ENCODE measurements at regions not wholly inside any gene's neighbourhood (a gene's known extent, or its start where the extent isn't known, plus 50 kb on each side); places are given as distances from the start of the nearest gene placed in this dataset.

DNA sequence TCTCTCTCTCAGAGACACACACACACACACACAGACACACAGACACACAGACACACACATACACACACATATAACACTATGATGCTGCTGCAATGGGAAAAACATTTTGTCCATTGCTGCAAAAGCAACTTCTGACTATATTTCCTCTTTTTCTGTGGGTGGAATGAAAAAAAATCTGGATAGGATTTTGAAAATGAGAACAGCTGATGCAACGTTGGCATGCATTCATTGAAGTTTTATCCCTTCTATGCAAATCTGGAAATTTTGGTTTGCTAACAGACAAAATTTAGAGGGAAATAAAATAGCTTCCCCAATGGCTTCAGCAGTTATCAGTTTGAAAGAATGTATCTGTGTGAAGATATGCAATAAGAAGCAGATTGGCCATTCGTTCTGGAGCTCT is 763.4 kb upstream of the GRM7 start:
- DNase-seq (ENCODE audit: low spot score) = peak; percentile 15

DNA sequence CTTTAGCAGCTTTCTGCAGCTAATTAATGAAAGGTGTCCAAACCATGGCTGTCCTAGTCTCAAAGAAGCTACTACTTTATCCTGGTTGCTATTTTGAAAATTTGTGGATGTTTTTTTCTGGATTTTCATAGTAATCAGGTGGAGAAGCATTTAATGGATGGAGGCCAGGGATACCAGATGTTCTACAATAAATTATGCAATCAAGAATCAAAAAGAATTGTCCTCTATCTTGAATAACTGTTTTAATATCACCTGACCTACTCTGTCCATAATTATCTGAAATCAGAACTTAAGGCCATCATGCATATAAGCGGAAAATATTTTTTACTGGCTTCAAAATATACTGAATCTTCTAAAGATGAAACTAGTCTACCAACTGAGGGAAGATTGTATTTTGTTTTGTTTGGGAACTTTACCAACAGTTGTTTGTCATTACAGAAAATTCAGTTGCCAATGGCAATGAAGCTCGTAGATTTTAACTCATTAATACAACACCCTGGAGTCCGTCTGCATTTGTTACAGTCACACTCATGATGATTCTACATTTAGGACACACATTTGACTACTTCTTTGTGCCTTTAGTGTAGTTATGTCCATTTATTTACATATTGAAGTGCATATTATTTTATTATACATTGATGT is 762.3 kb upstream of the GRM7 start:
- no peak for DNase-seq (ENCODE audit: low spot score)

DNA sequence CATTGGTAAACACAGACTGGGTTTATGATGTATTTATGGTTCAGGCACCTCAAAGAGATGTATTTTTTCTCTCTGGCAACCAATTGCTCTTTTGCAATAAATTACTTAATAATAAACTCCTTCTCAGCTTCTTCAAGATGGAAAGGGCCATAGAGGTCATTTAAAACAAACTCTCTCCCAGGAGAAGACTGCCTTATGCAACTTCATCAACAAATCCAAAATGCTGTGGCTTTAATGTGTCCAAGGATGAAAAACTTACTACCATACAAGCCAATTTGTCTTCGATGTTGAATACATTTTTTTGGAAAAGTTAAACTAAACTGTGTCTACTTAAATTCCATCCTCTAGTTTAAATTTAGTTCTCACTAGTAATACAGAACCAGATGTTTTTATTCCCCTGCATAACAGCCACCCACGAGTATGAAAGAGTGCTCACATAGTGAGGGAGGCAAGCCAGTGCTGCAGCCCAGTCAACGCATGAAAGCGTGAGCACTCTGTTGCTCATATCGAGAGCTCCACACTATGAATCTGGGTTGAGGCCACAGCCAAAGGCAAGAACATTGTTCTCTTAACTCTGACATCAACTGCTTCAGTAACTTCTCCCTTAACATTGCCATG is 761.3 kb upstream of the GRM7 start:
- DNase-seq (ENCODE audit: low spot score) = peak; percentile 5

DNA sequence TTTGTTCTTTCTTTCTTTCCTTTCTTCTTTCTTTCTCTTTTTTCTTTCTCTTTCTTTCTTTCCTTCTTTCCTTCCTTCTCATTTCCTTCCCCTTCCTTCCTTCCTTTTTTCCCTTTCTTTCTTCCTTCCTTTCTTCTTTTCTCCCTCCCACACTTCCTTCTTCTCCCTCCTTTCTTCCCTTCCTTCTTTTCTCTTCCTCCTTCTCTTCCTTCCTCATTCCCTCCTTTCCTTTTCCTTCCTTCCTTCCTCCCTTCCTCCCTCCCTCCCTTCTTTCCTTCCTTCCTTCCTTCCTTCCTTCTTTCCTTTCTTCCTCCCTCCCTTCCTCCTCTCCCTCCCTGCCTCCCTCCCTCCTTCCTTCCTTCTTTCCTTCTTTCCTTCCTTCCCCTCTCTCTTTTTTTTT is 755.7 kb upstream of the GRM7 start:
- DNase-seq (ENCODE audit: low spot score) = no peak

DNA sequence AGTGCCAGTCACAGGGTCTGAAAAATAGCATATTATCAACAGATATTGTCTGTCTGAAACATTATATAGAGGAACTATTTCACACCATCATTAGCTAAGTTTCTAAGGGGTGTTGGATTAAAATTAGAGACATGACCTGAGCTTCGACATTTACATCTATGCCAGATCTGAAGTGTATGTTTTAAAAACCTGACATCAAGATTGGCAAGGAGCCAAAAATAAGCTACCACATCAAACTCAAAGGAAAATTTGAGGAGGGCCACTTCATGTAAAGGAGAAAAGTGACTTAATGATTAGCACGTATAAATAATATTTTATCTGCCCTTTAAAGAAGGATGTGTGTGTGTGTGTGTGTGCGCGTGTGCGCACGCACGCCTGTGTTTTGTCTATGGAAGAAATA is 752.0 kb upstream of the GRM7 start:
- DNase-seq (ENCODE audit: low spot score) = no peak

DNA sequence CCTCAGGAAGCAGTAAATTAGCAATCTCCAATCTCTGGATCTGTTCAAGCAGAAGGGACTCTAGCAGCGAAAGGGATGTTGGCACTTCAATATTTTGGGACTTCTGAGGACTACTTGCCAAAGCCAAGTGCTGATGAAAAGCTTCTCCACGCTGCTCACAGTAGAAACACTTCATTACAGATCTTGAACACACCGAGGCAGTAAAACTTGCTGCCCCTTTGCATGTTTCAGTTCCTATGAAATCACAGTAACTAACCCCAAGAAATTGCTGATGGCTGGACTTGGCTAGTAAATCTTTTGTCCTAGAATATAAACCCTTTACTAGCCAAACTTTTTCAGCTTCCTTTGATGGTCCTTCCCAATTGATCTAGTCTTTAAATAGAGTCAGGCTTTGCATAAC is 750.5 kb upstream of the GRM7 start:
- DNase-seq (ENCODE audit: low spot score) = no peak

DNA sequence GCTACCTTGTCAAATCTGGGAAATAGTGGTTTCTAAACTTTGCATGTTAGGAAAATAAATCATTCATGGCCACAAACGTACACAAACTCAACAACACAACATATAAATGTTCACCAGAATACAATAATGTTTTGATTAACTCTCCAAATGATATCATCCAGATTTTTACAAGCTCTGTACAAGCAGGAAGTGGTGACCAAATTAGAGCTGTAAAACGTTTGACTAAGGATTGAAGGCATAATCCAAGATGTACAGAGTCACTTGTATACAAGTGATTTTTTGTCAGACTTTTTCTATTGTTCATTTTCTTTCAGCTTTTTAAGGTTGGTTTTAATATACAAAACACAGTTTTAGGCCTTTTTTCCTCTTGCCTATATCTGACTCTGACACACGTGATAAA is 748.4 kb upstream of the GRM7 start:
- no peak for DNase-seq (ENCODE audit: low spot score)

DNA sequence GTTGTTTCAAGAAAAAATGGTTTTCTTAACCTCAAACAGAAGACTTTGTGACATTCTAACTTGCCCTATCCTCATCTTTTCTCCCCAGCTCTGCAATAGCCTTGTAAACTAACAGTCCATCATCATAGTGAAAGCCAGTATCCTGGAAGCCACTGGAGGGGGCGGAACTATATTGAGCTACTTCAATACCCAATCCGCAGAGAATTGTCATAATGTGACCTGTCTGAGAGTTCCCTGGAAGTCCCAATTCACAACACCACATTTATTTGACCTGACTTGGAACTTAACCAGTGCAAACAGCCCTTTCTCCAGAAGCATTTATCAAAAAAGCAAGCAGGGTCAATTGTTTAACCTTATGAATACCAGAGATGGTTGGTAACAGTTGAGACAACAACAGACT is 747.6 kb upstream of the GRM7 start:
- DNase-seq (ENCODE audit: low spot score) = no peak

DNA sequence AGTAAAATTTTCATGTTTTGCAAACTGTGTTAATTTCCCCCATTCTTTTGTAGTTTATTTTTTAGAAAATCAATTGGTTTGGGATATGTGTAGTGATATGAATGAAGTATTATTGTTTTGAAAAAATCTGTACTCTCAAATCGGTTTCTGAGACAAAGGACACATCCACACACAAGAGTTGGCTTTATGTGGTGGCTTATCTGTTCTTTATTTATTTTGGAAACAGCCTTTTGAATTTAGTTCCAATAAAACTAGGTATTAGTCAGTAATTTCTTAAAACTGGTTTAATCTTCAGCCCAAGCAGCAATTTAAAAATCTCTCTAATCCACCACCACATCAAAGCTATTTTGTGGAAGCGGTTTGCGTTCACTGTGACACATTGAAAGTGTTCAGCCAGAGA is 741.5 kb upstream of the GRM7 start:
- no peak for DNase-seq (ENCODE audit: low spot score)

DNA sequence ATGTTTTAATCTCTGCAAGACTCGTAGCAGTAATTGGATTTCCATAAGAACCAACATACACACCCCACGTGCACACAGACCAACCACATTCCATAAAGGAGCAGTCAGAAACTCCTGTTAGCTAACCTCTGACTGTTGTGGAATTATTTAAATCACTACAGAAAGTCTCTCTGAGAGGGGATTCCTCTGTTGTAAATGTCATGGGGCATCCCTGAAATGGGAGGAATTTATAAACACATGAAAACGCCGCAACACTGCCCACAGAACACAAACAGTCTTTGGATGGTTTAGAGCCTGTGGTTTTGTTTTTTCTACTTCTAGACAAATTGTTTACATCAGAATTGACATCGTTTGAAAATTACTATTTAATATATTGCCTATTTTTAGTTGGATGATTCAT is 740.1 kb upstream of the GRM7 start:
- no peak for DNase-seq (ENCODE audit: low spot score)

DNA sequence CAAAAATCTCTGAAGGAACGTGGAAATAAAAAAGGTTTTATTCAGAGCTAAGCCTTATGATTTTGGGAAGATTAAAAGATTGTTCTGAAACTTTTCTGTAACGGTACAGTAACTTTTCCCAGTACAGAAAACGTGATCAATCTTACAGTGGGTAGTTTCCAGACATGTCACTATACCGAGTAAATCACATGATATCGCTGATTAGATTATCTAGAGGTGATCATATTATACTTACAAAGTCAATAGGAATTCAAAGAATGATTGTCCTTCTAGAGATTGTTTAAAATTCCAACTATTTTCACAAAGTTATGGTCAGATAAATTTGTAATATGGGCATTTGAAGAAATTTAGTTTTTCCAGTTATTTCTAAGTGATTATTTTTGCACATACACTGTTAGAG is 736.0 kb upstream of the GRM7 start:
- no peak for DNase-seq (ENCODE audit: low spot score)

DNA sequence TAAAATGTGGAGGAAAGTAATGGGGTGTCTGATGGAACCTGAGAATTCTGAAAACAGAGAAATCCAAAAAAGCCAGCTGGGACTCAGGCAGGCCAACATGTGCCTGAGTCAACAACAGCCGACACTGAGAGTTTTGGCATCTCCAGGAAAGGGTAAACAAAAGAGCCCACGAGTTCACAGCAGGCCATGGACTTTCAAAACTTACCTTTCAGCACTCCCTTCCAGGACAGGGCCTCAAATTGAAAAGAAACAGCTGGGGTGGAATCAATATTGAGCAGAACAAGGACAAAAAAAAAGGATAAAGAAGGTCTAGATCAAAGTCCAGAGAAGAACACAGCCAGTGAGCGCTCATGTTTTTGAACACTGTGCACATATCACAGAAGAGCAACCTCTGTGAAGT is 735.4 kb upstream of the GRM7 start:
- DNase-seq (ENCODE audit: low spot score) = no peak

DNA sequence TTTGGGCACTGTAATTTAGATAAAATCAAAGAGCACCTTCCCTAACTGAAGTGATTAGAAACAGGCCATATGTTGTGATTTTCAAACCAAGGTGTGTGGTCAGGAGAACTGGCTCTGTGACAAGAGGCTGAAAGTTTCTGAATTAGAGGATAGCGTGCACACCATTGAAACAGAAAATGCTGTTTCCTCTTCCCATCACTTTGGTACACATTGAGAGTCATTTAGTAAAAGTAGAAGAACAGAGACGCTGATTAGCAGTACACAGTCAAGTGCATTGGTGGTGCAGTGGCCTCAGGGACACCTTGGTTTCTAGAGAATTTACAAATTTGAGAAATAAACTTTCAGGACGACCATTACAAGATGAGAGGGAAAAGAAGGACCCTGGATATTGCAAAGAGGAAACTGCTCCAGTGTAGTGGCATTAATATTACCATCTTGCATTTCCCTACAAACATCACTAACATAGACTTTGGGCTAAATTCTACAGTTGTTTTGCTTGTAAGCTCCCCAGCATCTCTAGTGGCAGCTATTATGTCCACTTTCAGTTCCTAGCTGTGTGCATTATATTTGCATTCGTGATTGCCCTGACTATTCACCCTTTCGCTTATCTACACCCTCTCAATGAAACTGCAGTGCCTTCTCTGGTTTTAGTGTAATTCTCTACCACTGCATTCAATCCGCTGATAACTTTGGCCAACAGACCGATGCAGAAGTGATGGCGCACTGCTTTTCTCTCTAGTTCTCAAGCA is 728.1 kb upstream of the GRM7 start:
- DNase-seq (ENCODE audit: low spot score) = no peak

DNA sequence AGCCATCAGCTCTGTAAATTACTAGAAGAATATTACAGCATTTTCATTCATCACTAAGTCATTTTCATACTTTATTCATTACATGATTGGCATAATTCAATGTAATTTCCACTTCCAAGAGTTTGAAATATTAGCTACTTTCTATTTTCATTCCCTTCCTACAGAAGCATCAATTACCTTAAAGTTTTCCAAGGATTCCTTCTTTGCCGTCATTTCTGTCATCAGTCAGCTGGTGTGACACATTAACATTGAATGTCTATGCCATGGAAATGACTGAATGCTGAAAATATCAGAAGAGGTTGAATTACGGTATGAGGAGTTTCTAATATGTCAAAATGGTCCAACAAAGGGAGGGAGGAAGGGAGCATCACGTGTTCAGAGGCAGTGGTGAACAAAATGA is 718.2 kb upstream of the GRM7 start:
- no peak for DNase-seq (ENCODE audit: low spot score)

DNA sequence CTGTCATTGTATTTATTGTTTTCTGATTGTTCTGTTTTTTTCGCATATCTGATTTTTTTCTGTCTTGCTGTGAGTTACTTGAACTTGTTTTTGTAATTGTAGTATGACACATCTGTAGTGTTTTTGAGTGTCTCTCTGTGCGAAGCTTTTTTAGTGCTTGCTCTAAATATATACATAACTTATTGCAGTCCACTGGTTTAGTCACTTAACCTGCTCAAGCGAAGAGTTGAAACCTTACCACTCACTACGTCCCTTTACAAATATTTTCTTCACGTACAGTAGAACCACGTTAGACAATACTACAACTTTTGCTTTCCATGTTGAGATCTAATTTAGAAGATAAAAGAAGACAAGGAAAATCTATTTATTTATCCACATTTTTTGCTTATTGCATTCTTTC is 713.0 kb upstream of the GRM7 start:
- DNase-seq (ENCODE audit: low spot score) = no peak

DNA sequence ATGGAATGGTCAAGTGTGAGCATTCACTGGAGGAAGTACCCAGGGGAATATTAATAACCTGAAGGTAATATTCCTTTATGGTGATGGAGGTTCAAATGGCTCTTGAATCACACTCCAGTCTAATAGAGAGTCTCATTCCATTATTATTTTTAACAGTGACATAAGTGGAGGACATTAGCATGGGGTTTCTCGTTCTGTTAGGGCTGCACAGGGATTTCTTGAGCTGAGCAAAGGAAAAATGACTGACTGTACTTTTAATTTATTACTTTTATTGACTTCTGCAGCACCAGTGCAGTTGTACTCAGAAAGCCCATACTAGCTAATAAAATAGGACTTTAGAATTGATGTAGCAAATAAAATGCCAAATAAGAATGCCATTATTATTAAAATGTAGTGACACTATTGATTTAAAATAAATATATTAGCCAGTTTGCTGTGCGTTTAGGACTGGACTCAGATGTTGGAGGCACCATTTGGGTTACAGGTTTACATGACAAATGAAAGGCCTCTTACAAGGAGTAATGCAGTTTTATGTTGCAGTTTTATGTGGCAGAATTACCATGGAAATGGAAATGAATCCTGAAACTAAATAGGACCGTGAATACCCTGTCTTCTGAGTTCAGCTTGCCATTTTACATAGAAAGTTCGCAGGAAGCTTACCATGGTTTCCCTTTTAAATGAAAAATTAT is 705.1 kb upstream of the GRM7 start:
- no peak for DNase-seq (ENCODE audit: low spot score)

DNA sequence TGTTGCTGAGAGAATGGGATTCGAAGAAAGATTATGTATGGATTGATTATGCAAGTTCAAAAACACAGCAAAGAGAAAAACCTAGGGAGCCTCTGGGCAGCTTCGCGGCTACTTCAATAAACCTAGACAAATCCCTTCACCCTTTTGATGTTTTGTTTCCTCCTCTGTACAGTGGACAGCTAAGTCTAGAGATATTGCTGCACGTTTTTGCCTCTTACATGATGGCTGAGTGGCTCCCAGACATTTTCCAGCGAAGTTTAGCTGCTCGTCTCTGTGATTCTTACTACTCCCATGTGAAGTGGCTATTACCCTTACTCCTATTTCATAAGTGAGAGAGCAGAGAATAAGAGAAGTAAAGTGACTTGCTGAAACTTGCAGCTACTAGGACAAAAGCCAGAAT is 695.0 kb upstream of the GRM7 start:
- no peak for DNase-seq (ENCODE audit: low spot score)

DNA sequence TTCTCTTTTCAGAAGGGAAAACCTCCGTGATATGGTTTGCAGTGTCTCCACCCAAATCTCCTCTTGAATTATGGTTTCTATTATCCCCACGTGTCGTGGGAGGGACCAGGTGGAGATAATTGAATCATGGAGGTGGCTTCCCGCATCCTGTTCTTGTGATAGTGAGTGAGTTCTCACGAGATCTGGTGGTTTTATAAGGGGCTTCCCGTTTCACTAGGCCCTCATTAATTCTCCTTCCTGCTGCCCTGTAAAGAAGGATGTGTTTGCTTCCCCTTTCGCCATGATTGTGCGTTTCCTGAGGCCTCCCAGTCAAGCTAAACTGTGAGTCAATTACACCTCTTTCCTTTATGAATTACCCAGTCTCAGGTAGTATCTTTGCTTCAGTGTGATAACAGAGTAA is 692.7 kb upstream of the GRM7 start:
- DNase-seq (ENCODE audit: low spot score) = no peak

DNA sequence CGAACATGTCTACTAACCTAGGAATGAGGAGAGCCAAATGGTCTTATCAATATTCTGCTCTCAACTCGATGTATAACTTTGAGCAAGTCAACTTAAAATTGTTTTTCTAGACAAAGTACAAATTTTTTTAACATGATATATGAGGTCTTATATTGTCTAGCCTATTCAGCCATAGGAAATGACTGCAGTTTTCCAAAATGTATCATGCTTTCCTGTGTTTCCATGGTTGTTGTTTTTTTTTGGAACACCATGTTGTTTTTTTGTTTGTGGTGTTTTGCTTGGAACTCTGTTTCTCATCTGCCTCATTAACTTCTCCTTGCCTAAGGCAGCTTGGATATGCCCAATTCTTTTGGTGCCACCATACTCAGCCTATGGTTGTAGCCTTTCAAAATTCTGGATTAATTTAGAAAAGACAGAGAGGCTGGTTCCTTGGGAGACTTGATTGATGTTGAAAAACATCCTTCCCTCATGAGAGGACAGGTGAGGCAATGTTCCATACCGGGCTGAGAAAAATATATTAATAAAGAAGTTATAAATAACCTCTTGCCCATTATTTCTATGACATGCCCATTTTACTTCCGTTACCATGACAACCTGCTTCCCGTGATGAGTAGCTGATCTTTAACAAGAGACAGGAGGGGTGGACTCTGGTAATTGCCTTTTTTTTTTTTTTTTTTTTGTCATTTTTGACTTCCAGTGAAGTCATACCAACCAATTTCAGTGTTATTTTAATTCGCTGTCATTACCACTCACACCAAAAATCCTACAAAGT is 687.9 kb upstream of the GRM7 start:
- DNase-seq (ENCODE audit: low spot score) = no peak

DNA sequence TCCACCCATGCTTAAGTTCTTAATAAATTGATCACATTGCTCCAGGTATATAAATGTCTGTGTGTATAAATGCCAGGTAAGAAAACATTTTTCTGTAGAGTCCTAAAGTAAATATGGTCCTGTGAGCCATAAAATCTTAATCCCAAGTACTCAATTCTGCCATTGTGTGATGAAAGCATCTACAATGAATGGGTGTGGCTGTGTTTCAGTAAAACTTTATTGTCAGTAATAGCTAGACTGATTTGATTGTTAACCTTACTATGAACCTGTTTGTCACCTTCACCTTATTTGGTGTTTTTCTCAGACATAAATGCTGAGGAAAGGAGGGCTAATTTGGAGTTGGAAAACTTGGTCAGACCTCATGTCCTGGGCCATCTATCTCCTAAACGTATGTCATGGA is 683.5 kb upstream of the GRM7 start:
- DNase-seq (ENCODE audit: low spot score) = no peak

DNA sequence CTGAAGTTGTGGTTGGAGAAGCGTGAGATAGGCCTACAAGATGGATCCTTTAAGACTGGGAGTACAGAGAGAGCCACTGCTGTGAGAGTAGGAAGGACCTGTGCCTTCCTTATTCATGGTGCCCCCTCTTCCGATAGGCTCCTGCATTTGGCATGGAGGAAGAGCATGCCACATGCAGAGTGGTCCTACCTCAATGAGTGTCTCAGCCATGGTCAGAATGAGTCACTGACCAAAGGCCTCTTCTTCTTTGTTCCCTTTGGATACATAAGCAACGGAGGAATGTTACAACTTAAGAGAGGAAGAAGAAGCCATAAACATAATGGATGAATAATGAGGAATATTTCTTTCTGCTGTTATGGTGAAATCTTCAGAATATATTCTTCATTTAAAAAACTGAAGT is 681.2 kb upstream of the GRM7 start:
- DNase-seq (ENCODE audit: low spot score) = no peak

DNA sequence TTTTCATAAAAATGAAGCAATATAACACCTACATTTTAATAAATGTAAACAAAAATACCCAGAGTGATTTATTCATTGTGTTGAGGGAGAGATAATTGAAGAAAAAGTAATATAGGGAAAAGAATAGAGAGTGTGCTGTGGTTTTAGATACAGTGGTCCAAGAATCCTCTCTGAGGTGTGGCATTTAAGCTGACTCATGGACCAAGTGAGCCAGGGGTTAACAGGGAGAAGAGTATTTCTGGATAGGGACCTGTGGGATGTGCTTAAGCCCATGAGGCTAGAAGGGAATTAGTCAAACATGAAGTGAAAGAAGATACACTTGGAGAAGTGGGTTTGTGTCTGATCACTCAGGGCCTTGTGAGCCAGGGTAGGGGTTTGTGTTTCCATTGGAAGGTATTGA is 680.7 kb upstream of the GRM7 start:
- DNase-seq (ENCODE audit: low spot score) = no peak
